ENCODE measurements at regions not wholly inside any gene's neighbourhood (a gene's known extent, or its start where the extent isn't known, plus 50 kb on each side); places are given as distances from the start of the nearest gene placed in this dataset.

- dilution Hi-C loops (cut with HindIII; ENCODE audit: low sequenced_read_pairs, unreplicated experiment) (no loop called here), in situ Hi-C loops (cut with MboI; ENCODE audit: low sequenced_read_pairs) (no loop called here), intact Hi-C loops (cut with micrococcal nuclease) (no loop called here)
- TF ChIP-seq MAZ (IDR thresholded peaks at IDR 0.05; ENCODE audit: borderline replicate concordance, low read depth, low read length) (no peak), POLR2A (IDR thresholded peaks at IDR 0.05; ENCODE audit: low read depth, low read length) (no peak)
- BruUV-seq (replicated peaks), result no TSS peak
- Histone ChIP-seq H3K27me3 (ENCODE audit: control insufficient read depth, insufficient read depth, low read length) (no peaks in the 10 kb centered on the region), H4K91ac (ENCODE audit: insufficient read depth, low read depth, low read length) (no peak overlapping the region), H2BK20ac (ENCODE audit: low read depth, low read length) (no peak overlapping the region), H3K27ac (ENCODE audit: insufficient read depth, low read length) (no peak overlapping the region), H3K14ac (replicated peaks; ENCODE audit: low read depth, low read length) (no peak overlapping the region), H2BK120ac (ENCODE audit: low read depth, low read length) (no peak overlapping the region), H4K8ac (ENCODE audit: low read depth in 2 of 2, low read length in 2 of 2) (no peak overlapping the region), H3K36me3 (ENCODE audit: control insufficient read depth, insufficient read depth, low read length) (no peaks in the 10 kb centered on the region), H2BK5ac (ENCODE audit: low read depth, low read length, poor library complexity, severe bottlenecking) (no peak overlapping the region), H2AK9ac (replicated peaks; ENCODE audit: low read depth, low read length, poor library complexity) (no peak overlapping the region), H2AK5ac (ENCODE audit: low read depth, low read length) (no peak overlapping the region), H3K56ac (ENCODE audit: extremely low read depth, insufficient read depth, low read length) (no peak overlapping the region), H3K4ac (ENCODE audit: low read depth, low read length) (no peak overlapping the region), H3K9ac (ENCODE audit: low read depth, low read length) (no peak overlapping the region), H3K9me3 (ENCODE audit: control insufficient read depth, insufficient read depth, low read length) (no peaks in the 10 kb centered on the region), H3K4me1 (ENCODE audit: control insufficient read depth, insufficient read depth, low read length) (peaks cover 3% of the 10 kb centered on the region; the same call in 1 of the 2 replicates), H3K9me1 (ENCODE audit: insufficient read depth, low read length) (no peaks in the 10 kb centered on the region), H3K4me3 (ENCODE audit: insufficient read depth, low read depth, low read length) (no peak overlapping the region), H3K4me2 (ENCODE audit: low read depth, low read length) (no peak overlapping the region), H2BK15ac (ENCODE audit: low read depth, low read length) (no peak overlapping the region), H3K23ac (ENCODE audit: low read depth, low read length) (no peak overlapping the region), H3K79me1 (ENCODE audit: low read depth in 1 of 2, low read length in 2 of 2) (no peaks in the 10 kb centered on the region), H4K5ac (ENCODE audit: low read depth, low read length) (no peak overlapping the region), H4K20me1 (ENCODE audit: insufficient read depth, low read length) (no peaks in the 10 kb centered on the region), H3K18ac (ENCODE audit: low read depth, low read length) (no peak overlapping the region), H2AFZ (replicated peaks; ENCODE audit: low read length, poor library complexity) (no peak overlapping the region)
- CTCF ChIA-PET, result interaction anchor here (0.6 kb wide), 1 partner anchor 60 kb away, joined by 4 read pairs; no protein-coding TSS in a partner anchor
- no peak for DNase-seq
- 88% methylated on average over 9 of the region's 10 CpGs; no CpG with 5 or more reads in 1 of the 2 experiments for WGBS, 2 experiments (ENCODE audit: extremely low coverage in 2 of 2, insufficient read length in 1 of 2)
- ATAC-seq (ENCODE audit: low read depth), result no peak
- POLR2A ChIA-PET (ENCODE audit: unreplicated experiment), result no interaction called here
These were observed 240.5 kb upstream of the TUT7 start for GRCh38 chr9:86594724-86595123.
